ENCODE measurements at regions not wholly inside any gene's neighbourhood (a gene's known extent, or its start where the extent isn't known, plus 50 kb on each side); places are given as distances from the start of the nearest gene placed in this dataset.

DNA sequence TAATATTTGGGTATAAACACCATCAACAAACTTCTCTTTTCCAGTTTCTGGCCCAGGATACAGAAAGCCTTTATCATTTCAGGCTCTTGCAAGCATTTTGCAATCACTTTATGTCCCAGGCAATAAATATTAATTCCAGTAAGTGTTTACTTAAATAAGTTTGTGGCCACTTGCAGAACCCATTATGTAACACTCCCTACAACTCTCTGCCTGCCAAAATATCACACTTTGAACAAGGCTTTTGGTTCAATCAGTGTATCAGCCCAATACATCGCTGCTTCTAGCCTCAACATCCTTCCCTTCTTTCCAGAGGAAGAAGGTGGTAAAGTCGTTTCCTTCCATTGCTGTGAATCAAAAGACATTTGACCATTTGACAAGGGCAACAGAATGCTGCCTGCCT lies 203.0 kb upstream of the USP25 start:
- TF ChIP-seq ZNF569 (CRISPR knock-in tag; IDR thresholded peaks at IDR 0.05; ENCODE audit: borderline replicate concordance) (no peak), HNF4G (IDR thresholded peaks at IDR 0.05; ENCODE audit: borderline replicate concordance, low read depth, low read length) (no peak), HNF4G (CRISPR knock-in tag; IDR thresholded peaks at IDR 0.05; ENCODE audit: borderline replicate concordance, low read depth) (no peak), EHMT2 (IDR thresholded peaks at IDR 0.05; ENCODE audit: borderline replicate concordance, low read depth, low read length) (no peak), ZMYM2 (CRISPR knock-in tag; IDR thresholded peaks at IDR 0.05) (no peak), REXO4 (CRISPR knock-in tag; IDR thresholded peaks at IDR 0.05; ENCODE audit: borderline replicate concordance) (no peak), ETV6 (CRISPR knock-in tag; conservative IDR thresholded peaks at IDR 0.05) (no peak), BRCA1 (CRISPR knock-in tag; IDR thresholded peaks at IDR 0.05) (no peak), ESRRA (CRISPR knock-in tag; IDR thresholded peaks at IDR 0.05; ENCODE audit: low read depth) (no peak), GTF2F1 (IDR thresholded peaks at IDR 0.05; ENCODE audit: low read length) (no peak), ZNF121 (CRISPR knock-in tag; IDR thresholded peaks at IDR 0.05) (no peak), TCF12 (IDR thresholded peaks at IDR 0.05) (no peak), TCF12 (CRISPR knock-in tag; IDR thresholded peaks at IDR 0.05) (no peak), ZBTB1 (CRISPR knock-in tag; IDR thresholded peaks at IDR 0.05; ENCODE audit: borderline replicate concordance) (no peak), SP1 (IDR thresholded peaks at IDR 0.05) (no peak), SP1 (CRISPR knock-in tag; IDR thresholded peaks at IDR 0.05) (no peak)
- TF ChIP-seq, protein P1, sequence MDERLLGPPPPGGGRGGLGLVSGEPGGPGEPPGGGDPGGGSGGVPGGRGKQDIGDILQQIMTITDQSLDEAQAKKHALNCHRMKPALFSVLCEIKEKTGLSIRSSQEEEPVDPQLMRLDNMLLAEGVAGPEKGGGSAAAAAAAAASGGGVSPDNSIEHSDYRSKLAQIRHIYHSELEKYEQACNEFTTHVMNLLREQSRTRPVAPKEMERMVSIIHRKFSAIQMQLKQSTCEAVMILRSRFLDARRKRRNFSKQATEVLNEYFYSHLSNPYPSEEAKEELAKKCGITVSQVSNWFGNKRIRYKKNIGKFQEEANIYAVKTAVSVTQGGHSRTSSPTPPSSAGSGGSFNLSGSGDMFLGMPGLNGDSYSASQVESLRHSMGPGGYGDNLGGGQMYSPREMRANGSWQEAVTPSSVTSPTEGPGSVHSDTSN (CRISPR knock-in tag; IDR thresholded peaks at IDR 0.05) = no peak
